Dermis microvascular lymphatic vessel endothelial cell (primary cell): ENCODE measurements at regions not wholly inside any gene's neighbourhood (a gene's known extent, or its start where the extent isn't known, plus 50 kb on each side); places are given as distances from the start of the nearest gene placed in this dataset.

Experiments used
- DNase-seq, 2 donors: peaks; one replicate each; pipeline versions ENCODE4 v3.0.0 to v3.0.0-alpha.2; 2010; ENCODE audit warnings: low read depth in 2 of 2

- DNase-seq, result no peak
Measured at GRCh38 chr3:168325684-168326083, 230.0 kb upstream of the GOLIM4 start.

GRCh38 chr3:168322941-168323340, 227.2 kb upstream of the GOLIM4 start:
- DNase-seq, result no peak

- no peak for DNase-seq
Measured at GRCh38 chr3:168314166-168314565, 218.4 kb upstream of the GOLIM4 start.

DNA sequence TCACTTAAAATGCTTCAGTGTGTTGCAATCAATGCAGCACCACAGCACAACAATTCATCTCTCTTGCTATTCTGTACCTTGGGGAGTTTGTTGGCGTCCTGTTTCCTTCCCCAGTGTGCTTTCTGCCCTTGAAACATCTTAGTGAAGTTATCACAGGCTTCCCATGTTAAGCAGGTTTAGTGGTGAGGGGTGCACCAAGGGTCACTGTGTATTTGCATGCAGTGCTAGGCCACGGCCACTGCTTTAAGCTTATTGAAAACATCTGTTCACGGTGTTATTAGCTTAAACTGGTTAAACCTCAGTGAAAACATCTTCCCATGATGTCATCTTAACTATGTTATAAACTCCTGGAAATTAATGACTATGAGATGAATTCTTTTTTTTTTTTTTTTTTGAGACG, 217.3 kb upstream of the GOLIM4 start:
- DNase-seq, result no peak

GRCh38 chr3:168307893-168308292, 212.2 kb upstream of the GOLIM4 start:
- no peak for DNase-seq

GRCh38 chr3:168295027-168295426, 199.3 kb upstream of the GOLIM4 start:
- DNase-seq, result no peak

GRCh38 chr3:168292296-168292695, 196.6 kb upstream of the GOLIM4 start:
- no peak for DNase-seq

DNA sequence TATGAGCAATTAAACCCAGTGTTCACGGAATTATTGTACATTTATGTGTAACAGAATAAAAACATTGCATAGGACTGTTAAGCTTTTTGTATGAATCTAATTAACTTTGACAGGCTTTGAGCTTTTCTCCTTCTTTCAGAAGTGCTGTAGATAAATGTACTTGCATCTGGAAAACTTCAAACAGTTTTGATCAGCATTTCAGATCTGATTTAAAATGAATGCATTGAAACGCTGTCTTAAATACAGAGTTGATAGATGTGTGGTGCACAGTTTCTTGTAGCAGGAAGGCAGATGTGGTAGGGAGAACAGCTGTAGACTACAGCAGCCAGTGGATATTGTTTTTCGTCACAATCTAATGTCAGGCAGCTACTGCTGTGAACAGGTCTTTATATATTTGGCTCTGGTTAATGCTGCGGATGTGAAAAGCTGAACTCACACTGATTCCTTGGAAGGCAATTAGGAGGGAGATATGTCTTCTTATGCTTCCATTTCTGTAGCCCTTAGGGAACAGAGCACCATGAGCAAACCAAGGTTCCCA, 193.8 kb upstream of the GOLIM4 start:
- no peak for DNase-seq

GRCh38 chr3:168288511-168289401, 193.0 kb upstream of the GOLIM4 start:
- no peak for DNase-seq

- DNase-seq, result no peak
Measured at GRCh38 chr3:168285506-168285905, 189.8 kb upstream of the GOLIM4 start.

GRCh38 chr3:168284728-168285127, 189.0 kb upstream of the GOLIM4 start:
- no peak for DNase-seq

GRCh38 chr3:168275662-168276061, 179.9 kb upstream of the GOLIM4 start:
- DNase-seq, result no peak

DNA sequence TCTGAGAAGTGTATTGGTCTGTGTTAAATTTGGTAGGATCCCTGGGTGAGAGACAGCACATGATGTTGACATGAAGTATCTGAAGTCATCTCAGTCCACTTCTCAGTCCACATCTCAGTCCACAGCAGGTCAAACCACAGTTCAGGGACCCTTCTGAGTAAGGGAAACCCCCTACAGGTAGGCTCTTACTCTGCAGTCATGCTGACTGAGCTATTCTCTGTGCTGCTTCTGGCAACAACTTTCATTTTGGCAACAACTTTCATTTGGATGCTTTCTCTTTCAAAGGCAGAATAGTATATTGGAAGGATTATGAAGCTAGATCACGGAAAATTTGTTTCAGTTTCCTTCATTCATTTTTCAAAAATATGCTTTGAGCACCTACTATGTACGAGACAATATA, 178.2 kb upstream of the GOLIM4 start:
- DNase-seq, result no peak

GRCh38 chr3:168273036-168273435, 177.3 kb upstream of the GOLIM4 start:
- DNase-seq, result no peak

DNA sequence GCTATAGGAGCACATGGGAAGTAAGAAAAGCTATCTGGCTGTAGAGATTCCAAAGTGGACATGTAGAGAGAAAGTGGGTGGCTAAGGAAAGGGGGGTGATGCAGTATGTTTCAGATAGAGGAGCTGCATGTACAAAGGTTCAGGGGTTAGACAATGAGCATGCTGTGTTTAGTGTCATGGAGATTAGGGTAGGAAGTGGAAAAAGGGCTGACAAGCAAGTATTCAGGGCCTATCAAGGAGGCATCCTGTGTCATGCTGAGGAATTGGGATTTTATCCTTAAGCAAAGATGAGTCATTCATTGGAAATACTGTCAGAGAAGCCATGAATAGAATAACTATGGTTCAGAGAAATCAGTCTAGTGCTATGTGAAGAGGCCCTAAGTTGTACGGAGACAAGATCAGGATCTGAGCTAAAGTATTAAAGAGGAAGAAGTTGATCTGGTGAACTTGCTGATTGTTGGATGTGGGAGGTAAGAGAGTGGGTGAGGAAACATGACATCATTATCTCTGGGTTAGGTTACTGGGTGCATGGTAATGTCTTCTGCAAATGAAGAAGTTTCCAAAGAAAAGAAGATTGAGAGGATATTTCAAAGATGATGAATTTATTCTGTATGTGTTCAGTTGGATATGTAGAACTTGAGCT, 176.7 kb upstream of the GOLIM4 start:
- no peak for DNase-seq

DNA sequence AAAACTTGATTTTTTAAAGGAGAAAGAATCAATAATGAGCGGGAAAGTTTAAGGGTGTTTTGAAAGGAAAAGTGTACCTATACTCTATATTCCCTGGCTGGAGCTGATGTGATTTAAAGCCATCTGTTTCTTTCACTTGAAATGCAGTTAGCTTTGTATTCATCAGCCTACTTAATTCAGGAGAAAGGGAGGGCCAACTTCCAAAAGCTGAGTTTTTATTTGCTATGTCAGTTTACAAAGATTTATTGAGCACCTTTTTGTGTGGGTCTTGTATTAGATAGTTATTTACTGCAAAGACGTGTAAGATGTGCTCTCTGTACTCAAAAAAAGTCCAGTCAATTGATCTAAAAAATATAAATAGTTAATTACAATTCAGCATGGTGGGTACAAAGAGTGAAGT, 176.2 kb upstream of the GOLIM4 start:
- DNase-seq, result no peak

GRCh38 chr3:168269001-168269400, 173.3 kb upstream of the GOLIM4 start:
- no peak for DNase-seq

- DNase-seq, result no peak
Measured at GRCh38 chr3:168267179-168267578, 171.5 kb upstream of the GOLIM4 start.

GRCh38 chr3:168266335-168266734, 170.6 kb upstream of the GOLIM4 start:
- no peak for DNase-seq

DNA sequence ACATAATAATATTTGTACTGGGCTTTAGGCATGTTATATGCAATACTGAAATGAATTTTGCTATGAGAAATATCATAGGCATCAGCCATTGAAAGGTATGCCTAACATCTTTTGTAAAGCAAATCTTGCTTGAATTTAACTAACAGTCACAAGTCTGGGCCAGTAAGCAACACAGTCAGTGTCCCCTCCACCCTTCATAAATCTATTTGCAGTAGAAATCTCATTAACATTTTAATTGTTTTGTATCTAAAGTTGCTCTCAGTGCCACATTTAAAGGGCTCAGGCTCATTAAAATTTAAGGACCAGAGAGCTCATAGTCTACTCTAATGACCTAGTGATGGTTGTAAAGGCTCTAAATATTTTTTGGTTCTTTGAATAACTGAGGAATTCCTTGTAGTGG, 167.2 kb upstream of the GOLIM4 start:
- no peak for DNase-seq

DNA sequence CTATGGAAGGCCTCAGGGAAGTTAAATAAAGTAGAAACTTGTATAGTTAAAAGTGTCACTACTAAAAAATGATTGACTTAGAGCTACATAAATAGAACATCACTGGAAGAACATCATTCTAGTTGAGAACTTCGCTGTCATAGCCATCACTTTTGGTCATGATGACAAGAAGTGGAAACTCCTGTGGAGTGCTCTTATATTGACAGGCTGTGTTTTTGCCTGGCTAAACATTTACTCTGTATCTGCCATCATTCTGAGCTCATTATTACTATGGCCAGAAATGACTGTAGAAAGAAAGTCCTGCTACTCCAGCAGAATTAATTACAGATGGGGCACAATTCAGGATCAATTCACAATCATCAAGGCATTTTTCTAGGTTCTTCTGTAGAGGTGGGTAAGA, 165.1 kb upstream of the GOLIM4 start:
- no peak for DNase-seq

GRCh38 chr3:168251371-168251770, 155.6 kb upstream of the GOLIM4 start:
- DNase-seq, result no peak

GRCh38 chr3:168250415-168250861, 154.7 kb upstream of the GOLIM4 start:
- DNase-seq, result peak in 1 of 2 donors; percentile 0
